Transverse colon (tissue), 4 donors: ENCODE measurements at regions not wholly inside any gene's neighbourhood (a gene's known extent, or its start where the extent isn't known, plus 50 kb on each side); places are given as distances from the start of the nearest gene placed in this dataset.

Experiments used
- DNase-seq: peaks from one replicate; pipeline ENCODE4 v3.0.0-alpha.2; 2019
- H3K27ac ChIP-seq, 4 donors: fragments of 200-600 bp; sonication (generic); 2 replicates each; pipeline ENCODE4 v1.5.1; 2016 to 2018; ENCODE audit warnings: inconsistent platforms in 4 of 4
- H3K27me3 ChIP-seq: fragments of 200-600 bp; sonication (generic); 2 replicates; pipeline ENCODE4 v1.5.1; 2017; ENCODE audit warnings: inconsistent platforms
- H3K36me3 ChIP-seq, 4 donors: fragments of 200-600 bp; sonication (generic); 2 replicates each; pipeline ENCODE4 v1.5.1; 2017 to 2019; ENCODE audit warnings: inconsistent platforms in 4 of 4
- H3K4me1 ChIP-seq, 4 donors: fragments of 200-600 bp; sonication (generic); 2 replicates each; pipeline ENCODE4 v1.5.1; 2017 to 2020; ENCODE audit warnings: inconsistent platforms in 4 of 4
- H3K4me3 ChIP-seq, 4 donors: fragments of 200-600 bp; sonication (generic); 1 replicate in 1 of 4; 2 replicates in 3 of 4; pipeline versions ENCODE4 v1.5.1 to v1.6.1; 2017 to 2019; ENCODE audit warnings: inconsistent platforms in 4 of 4
- H3K9me3 ChIP-seq, 2 donors: fragments of 200-600 bp; sonication (generic); 2 replicates each; pipeline ENCODE4 v1.5.1; 2017 to 2019; ENCODE audit warnings: inconsistent platforms in 2 of 2
- CTCF ChIP-seq, 5 experiments: fragments of 200-600 bp in 3 of 5; fragments of 450-650 bp in 2 of 5; sonication (generic) in 3 of 5; IDR thresholded peaks; 1 replicate in 2 of 5; 2 replicates in 3 of 5; pipeline ENCODE4 v1.5.1; 2016 to 2017; ENCODE audit warnings: antibody characterized with exemption in 5 of 5, inconsistent platforms in 3 of 5, mild to moderate bottlenecking in 2 of 5, moderate library complexity in 1 of 5
- EP300 ChIP-seq: sonication (generic); formaldehyde crosslinking; IDR thresholded peaks from one replicate; pipeline ENCODE4 v1.6.1; 2017; ENCODE audit warnings: antibody characterized with exemption, low read depth
- POLR2A ChIP-seq: fragments of 450-650 bp; IDR thresholded peaks from one replicate; pipeline ENCODE4 v1.6.1; 2016; ENCODE audit warnings: antibody characterized with exemption, mild to moderate bottlenecking, moderate library complexity
- POLR2AphosphoS5 ChIP-seq, 3 donors: sonication (generic); formaldehyde crosslinking; IDR thresholded peaks; one replicate each; pipeline ENCODE4 v1.6.1; 2016; ENCODE audit warnings: antibody characterized with exemption in 3 of 3
- WGBS, 2 donors: methylation state at CpG; one replicate each; pipeline ENCODE4 v1.1.5; 2018; ENCODE audit warnings: low coverage in 1 of 2; 5-methylcytosine and 5-hydroxymethylcytosine counted together
- in situ Hi-C, 4 donors: fragments of 200-750 bp; cut with MboI; loops; one replicate each; pipeline versions ENCODE4 v1.15.0 to v1.15.1; 2017; ENCODE audit warnings: low sequenced_read_pairs in 3 of 4, low pct_ligation_motif_present in 1 of 4, low pct_unique_long_range_greater_than_20kb in 1 of 4
- intact Hi-C: fragments of 100-400 bp; cut with DNase I; formaldehyde crosslinking; loops from one replicate; pipeline ENCODE4 v1.15.1; 2023; ENCODE audit warnings: low total_unique reads

DNA sequence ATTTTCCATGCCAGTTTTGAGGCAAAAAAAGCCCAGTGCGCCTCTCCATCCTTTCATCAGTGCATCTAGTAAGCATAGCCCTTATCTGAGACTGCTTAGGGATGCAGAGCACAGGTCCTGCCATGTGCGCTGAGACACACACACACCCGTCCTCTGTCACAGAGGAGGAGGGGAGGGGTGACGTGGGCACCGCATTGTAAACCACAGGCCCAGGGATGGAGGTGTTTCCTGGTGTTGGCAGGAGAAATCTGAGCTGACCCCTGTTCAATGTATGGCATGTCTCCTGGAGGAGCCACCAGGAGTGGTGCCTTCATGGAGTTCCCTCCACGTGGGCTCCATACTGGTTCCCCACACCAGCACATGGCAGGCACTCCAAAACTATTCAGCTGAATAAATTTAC is 65.8 kb upstream of the HELT start:
- Histone ChIP-seq H3K4me3 (no peak overlapping the region), H3K4me1 (no peaks in the 10 kb centered on the region), H3K27me3 (no peaks in the 10 kb centered on the region), H3K9me3 (no peaks in the 10 kb centered on the region), H3K36me3 (no peaks in the 10 kb centered on the region), H3K27ac (no peak overlapping the region)
- 66% methylated on average over 6 of the region's 6 CpGs; no CpG with 5 or more reads in 1 of the 2 donors for WGBS, 2 donors
- intact Hi-C loops (no loop called here), in situ Hi-C loops (no loop called here)
- no peak for TF ChIP-seq EP300
- TF ChIP-seq CTCF (IDR thresholded peaks at IDR 0.05): no peak
- TF ChIP-seq POLR2A: no peak
- TF ChIP-seq POLR2AphosphoS5 (IDR thresholded peaks at IDR 0.05): no peak
- no peak for DNase-seq

DNA sequence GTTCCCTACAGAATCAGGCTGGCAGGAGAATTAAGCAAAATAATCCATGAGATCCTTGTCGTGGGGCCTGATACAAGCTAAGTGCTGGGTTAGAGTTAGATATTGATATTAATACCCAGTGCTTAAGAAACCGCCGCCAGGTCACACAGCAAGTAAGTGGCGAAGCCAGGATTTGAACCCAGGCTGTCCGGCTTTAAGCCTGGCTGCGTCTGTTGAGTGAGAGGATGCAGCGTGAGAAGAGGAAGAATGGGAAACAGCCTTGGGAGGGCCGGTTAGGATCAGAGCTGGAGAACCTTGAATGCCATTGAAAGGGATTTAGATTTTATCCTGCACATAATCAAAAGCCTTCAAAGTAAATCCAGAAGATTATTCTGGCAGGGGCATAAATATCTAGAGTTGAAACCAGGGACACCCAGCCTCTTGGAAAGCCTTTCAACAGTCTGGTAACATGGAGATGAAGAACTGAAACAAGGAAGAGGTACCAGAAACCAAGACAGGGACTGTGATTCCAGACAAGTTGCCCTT is 64.8 kb upstream of the HELT start:
- Histone ChIP-seq H3K27me3 (no peaks in the 10 kb centered on the region), H3K4me3 (no peak overlapping the region), H3K9me3 (no peaks in the 10 kb centered on the region), H3K4me1 (no peaks in the 10 kb centered on the region), H3K27ac (no peak overlapping the region), H3K36me3 (no peaks in the 10 kb centered on the region)
- in situ Hi-C loops (no loop called here), intact Hi-C loops (no loop called here)
- TF ChIP-seq POLR2A (no peak), POLR2AphosphoS5 (IDR thresholded peaks at IDR 0.05) (no peak), CTCF (IDR thresholded peaks at IDR 0.05) (no peak), EP300 (no peak)
- 81 to 84% methylated on average over 8 of the region's 8 CpGs for WGBS, 2 donors
- DNase-seq: no peak

DNA sequence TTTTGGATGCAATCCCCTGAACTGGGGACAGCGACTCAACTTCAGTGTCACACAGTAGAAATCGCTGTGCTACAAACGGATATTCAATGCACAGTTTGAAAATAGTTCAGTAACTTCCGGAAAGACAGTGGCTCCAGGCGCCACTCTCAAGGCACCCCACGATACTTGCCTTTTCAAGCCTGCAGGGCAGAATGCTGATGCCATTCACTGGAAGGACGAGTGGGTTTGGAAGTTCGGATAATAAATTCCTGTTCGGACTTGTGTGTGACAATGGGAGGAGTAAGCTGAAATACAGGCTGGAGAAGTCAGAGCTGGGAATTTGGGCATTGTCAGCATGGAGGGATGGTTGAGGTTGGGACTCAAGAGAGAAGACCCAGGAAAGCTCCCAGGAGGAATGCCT is 64.3 kb upstream of the HELT start:
- no peak for DNase-seq
- TF ChIP-seq CTCF (IDR thresholded peaks at IDR 0.05): no peak
- TF ChIP-seq POLR2AphosphoS5 (IDR thresholded peaks at IDR 0.05): no peak
- no peak for TF ChIP-seq POLR2A
- no peak for TF ChIP-seq EP300
- Histone ChIP-seq H3K4me1 (no peaks in the 10 kb centered on the region), H3K27ac (no peak overlapping the region), H3K36me3 (no peaks in the 10 kb centered on the region), H3K27me3 (no peaks in the 10 kb centered on the region), H3K9me3 (no peaks in the 10 kb centered on the region), H3K4me3 (no peak overlapping the region)
- intact Hi-C loops (no loop called here), in situ Hi-C loops (no loop called here)
- 80 to 82% methylated on average over 9 of the region's 9 CpGs for WGBS, 2 donors

- no peak for DNase-seq
Measured at GRCh38 chr4:184954482-184954881, 63.8 kb upstream of the HELT start.

GRCh38 chr4:184955116-184955515 is 63.2 kb upstream of the HELT start:
- Histone ChIP-seq H3K4me3 (no peak overlapping the region), H3K9me3 (no peaks in the 10 kb centered on the region), H3K36me3 (no peaks in the 10 kb centered on the region), H3K27ac (no peak overlapping the region), H3K4me1 (no peaks in the 10 kb centered on the region), H3K27me3 (no peaks in the 10 kb centered on the region)
- in situ Hi-C loops: no loop called here
- intact Hi-C loops: no loop called here
- 69% methylated on average over 5 of the region's 5 CpGs; no CpG with 5 or more reads in 1 of the 2 donors for WGBS, 2 donors
- TF ChIP-seq POLR2AphosphoS5 (IDR thresholded peaks at IDR 0.05): no peak
- TF ChIP-seq EP300: no peak
- TF ChIP-seq POLR2A: no peak
- no peak for TF ChIP-seq CTCF (IDR thresholded peaks at IDR 0.05)
- DNase-seq: no peak

More at GRCh38 chr4:184954482-184954881, 63.8 kb upstream of the HELT start:
- Histone ChIP-seq H3K4me3 (no peak overlapping the region), H3K4me1 (no peaks in the 10 kb centered on the region), H3K9me3 (no peaks in the 10 kb centered on the region), H3K27ac (no peak overlapping the region), H3K27me3 (no peaks in the 10 kb centered on the region), H3K36me3 (no peaks in the 10 kb centered on the region)
- WGBS, 2 donors: 82 to 83% methylated on average over 3 to 12 of the region's 12 CpGs
- in situ Hi-C loops (no loop called here), intact Hi-C loops (no loop called here)
- TF ChIP-seq POLR2AphosphoS5 (IDR thresholded peaks at IDR 0.05): no peak
- no peak for TF ChIP-seq EP300
- no peak for TF ChIP-seq POLR2A
